GM19468 (cell line): ENCODE measurements at regions not wholly inside any gene's neighbourhood (a gene's known extent, or its start where the extent isn't known, plus 50 kb on each side); places are given as distances from the start of the nearest gene placed in this dataset.

ENCODE experiments used
- ATAC-seq: cut with Tn5 transposase; IDR thresholded peaks from one replicate; pipeline ENCODE4 v1.9.1; 2021; ENCODE audit warnings: mild to moderate bottlenecking, moderate library complexity, moderate number of reproducible peaks; ENCODE audit not compliant: unreplicated experiment; ENCODE audit errors: extremely low read depth

DNA sequence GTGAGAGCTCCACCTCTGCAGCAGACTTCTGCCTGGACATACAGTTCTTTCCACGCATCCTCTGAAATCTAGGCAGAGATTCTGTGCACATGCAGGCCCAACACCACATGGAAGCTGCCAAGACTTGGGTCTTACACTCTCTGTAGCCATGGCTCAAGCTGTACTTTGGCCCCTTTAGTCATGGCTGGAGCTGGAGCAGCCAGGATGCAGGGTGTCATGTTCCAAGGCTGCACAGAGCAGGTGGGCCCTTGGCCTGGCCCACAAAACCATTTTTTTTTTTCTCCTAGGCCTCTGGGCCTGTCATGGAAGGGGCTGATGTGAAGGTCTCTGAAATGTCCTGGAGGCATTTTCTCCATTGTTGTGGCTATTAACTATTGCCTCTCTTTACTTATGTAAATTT is 990.5 kb upstream of the ADGRL3 start:
- ATAC-seq, result no peak

DNA sequence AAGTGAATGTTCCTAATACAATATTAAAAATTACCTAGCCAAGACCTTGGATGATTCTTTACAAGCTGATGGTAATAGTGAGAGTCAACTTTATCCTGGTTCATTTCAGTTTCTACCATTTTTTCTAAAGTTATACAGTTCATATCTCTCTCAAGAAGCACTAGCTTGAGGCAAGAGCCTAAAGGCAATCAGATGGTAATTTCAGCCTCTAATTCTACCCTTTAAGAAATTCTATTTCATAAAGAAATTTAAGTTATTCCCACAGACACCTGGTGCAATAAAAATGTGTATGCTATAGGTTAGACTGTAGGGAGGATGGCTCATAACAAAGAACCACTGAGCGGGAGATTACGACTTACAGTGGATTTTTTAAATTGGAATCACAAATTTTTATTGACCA is 984.2 kb upstream of the ADGRL3 start:
- ATAC-seq, result no peak

DNA sequence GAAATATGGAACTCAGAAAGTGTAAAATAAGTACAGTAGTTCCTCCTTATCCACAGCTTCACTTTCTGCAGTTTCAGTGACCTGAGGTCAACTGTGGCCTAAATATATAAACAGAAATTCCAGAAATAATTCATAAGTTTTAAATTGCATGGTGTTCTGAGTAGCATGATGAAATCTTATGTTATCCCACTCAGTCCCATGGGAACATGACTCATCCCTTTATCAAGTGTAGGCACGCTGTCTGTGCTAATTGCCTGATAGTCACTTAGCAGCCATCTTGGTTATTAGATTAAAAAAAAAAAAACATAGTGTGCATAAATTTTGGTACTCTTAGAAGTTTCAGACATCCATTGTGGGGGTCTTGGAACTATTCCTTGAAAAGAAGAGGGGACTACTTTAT is 983.4 kb upstream of the ADGRL3 start:
- ATAC-seq, result no peak

DNA sequence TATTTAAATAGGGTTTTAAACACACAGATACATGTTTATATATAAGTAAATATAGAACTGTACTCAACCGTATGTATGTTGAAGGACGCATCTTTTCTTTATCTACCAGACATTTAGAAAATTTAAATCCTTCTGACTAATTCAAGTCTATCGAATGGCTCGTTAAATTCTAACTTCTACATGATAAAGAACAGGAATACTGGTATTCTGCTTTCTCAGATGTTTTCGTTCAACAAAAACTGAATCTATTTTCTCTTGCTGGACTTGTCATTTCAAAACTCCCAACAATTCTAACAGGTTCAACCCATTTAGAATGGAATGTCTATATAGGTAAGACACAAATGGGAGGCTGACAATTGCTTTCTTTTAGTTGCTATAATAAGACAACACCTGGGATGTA is 978.3 kb upstream of the ADGRL3 start:
- ATAC-seq, result no peak

DNA sequence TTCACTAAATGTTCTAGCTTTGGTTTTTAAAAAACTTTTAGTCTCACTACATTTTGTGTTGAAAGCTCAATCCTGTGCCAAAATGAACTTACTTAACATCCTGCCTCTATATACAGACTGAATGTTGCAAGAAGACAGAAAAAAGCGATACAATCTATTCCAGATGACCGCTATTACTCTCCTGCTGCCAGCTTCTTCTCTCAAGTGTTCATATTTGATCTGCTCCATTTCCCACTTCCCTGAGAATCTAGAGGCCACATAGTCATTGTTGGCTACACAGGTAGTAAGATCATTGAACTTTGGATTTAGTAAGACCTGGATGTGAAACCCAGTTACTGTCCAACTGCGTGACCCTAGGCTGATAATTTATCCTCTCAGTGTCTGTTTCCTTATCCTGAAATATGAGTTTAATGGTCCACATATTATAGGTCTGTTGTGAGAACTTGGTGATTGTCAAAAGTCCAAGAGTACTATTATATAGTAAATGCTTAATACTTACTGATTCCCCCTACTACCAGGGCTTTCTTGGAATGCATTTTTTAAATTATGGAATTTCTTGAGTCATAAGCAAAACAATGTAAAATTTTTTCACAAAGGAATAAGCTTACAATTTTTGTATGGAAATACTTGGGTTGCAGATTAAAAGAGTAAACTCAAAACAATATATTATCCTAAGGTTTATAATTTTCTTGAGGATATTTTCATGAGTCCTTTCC is 976.8 kb upstream of the ADGRL3 start:
- ATAC-seq, result no peak

DNA sequence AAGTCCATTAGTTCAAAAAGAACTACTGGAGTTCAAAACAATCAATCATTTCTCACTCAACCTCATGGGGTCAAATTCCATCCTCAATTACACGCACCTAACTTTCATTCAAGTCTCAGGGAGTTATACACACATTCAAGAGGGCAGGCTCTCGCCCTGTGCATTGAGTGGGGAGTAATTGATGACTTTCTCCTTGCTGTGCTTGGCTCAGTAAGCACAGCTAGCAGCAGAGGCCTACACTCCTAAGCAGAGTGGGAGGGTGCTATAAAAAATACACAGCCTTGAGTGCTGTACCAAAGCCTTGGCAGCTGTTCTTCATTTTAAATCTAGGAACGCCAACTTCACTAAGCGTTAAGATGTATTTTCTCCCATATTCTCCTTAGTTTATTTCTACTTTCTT is 958.3 kb upstream of the ADGRL3 start:
- ATAC-seq, result no peak

DNA sequence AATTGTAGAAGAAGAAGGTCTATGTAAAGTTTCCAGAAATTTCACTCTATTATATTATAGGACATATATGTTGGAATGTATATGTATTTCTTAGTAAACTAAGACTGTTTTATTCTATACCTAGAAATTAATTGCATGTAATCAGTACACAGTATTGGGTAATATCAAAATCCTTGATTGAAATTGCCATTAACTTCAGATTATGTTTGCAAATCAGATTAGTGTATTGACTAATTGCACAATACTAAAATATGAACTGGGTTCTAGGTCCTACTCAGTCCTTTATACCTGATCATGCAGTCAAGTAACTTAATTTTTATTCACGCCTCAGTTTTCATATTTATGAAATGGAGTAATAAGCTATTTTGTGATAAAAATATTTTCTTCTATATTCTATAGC is 950.3 kb upstream of the ADGRL3 start:
- no peak for ATAC-seq

DNA sequence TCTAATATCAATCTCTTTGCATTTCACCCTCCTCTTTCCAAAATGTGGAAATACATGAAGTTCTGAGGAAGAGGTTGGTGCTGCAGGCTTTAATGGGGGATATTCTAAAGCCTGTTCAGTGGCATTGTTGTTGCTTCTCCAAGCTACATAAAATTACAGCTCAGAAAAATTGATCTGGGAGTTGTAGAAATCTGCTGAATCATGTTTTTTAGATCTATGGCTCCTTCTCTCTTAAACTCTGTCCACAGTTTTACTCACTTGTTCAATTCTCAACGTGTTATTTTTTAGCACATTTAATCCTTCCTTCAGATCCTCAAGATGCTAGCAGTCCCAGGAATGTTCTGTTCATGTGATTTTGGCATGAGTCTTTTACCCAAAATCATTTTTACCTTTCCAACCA is 949.5 kb upstream of the ADGRL3 start:
- no peak for ATAC-seq

DNA sequence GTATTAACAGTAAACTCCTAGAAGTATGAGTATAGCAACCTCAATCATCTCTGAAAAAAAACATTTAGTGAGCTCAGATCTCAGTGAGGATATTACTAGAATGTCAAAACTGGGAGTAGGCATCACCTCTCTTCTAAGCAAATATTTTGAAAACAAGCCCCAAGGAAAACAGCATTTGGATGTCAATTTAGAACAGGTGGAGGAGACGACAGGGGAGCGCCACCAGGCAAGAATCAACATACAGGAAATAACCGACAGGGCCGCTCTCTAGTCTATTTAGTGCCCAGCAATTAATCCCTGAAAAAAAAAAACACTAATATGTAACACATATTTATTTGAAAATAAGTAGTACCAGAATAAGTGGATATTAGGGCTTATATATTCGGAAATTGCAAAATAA is 940.3 kb upstream of the ADGRL3 start:
- no peak for ATAC-seq

DNA sequence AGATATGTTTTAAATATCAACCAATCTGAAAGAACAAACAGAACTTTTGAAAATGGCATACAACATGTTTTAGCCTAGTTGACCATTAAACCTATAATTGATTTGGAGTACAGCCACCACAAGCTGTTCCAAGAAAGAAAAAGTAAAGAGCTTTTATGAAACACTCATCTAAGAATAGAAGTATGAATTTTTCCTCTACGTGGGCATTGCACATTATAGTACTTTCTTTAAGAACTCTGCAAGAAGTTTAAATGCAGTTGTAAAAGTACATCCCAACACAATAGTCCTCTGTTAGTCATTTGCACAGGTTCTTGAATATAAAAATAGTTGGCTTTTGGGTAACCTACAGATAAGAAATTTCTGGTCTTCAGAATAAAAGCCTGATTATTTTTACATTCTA is 933.6 kb upstream of the ADGRL3 start:
- no peak for ATAC-seq

DNA sequence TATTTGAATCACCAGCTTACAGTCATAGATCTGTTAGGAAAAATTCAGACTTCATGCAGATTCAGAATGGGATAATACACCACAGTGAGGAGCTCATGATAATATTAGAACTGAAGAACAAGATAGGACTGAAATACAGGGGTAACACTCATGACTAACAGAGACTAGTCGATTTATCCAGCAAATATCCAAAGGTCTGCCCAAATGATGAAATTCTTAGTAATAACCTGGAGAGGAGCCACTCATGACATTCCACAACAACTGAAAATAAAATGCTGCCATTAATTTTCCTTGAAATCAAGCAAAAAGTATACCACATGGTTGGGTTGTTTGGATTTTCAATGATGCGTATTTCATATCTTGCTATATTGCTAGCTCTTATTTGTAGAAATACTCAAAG is 903.7 kb upstream of the ADGRL3 start:
- ATAC-seq, result no peak

DNA sequence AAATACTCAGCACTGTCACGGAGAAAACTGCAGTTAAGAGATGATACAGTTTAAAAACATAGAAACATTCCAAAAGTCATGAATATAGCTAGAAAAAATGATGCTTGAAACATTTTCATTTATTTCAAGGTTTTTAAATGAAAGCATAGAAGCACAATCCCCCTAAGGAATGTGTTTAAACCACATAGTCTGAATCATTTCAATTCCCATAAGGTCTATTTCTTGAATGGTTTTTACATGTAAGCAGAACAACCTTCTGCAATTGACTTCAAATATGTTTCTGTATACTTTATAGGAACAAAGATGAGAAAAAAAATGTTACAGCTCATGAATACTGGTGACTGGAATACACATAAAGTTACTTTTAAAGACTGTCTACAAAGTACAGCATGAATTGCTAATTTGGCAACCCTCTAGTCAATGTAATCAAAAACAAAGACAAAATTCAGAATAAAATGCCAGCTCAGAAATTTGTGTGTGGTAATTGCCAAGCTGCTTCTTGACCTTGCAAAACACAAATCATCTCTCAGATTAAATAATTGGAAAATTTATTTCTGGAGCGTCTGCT is 886.4 kb upstream of the ADGRL3 start:
- no peak for ATAC-seq

DNA sequence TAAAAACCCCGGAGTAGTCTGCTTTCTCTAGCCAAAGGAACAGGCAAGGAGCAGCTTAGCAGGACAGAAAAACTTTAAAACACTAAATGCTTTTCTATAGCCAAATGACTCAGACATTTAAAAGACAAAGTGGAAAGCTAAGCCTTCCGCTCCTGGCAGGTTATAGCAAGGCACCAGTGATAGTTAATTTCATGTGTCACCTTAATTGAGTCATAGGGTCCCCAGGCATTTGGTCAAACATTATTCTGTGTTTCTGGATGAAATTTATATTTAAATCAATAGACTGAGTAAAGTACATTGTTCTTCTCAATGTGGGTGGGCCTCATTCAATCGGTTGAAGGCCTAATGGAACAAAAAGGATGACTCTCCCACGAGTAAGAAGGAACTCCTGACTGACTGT is 885.7 kb upstream of the ADGRL3 start:
- no peak for ATAC-seq

DNA sequence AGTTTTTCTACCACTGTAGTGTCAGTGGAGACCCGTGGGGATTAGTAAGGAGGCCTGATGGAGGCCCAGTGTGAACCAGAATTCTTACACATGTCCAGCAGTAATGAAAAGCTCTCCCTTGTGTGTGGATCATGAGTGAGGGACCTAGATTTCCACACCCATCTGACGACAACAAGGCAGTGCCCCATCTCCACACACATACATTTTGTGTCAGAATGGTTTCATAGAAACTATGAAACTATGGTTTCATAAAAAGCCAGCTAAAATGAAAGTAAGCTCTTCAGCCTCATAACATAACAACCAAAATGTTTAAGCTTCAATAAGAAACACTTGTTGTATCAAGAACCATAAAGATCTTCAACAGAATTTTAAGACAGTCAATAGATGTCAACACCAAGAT is 884.5 kb upstream of the ADGRL3 start:
- no peak for ATAC-seq

DNA sequence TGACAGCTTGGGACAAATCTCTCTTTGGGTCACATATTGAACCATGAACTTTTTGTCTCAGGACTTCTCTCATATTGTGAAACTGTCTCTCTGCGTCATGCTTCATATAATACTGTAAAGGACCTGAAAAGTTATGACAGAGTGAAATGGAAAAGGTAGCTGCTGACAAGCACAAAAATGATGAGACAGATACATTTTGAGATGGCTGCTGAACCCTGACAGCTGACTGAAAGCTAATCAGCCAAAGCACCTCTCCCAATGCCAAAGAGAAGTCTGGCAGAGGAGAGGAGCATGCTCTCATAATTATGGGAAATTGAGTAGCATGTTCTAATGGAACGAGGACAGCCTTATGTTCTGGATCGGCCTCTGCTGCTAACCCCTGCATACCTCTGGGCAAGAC is 873.4 kb upstream of the ADGRL3 start:
- ATAC-seq, result no peak

DNA sequence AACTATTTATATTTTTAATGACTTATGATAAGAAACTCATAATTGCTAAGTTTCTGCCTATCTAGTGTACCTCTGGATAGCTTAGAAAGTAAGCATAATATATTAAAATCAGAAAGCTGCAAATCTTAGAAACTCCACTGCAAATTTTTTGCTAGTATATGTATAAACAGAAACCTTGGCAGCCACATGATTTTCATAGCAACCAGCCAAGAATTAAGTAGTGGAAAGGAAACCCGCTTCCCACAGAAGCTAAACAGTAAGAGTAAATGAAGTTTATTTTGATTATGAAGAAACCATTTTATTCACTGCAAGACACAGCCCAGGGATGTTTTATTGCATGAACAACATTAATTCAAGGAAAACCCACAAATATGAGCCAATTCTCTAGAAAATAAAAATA is 872.5 kb upstream of the ADGRL3 start:
- no peak for ATAC-seq

DNA sequence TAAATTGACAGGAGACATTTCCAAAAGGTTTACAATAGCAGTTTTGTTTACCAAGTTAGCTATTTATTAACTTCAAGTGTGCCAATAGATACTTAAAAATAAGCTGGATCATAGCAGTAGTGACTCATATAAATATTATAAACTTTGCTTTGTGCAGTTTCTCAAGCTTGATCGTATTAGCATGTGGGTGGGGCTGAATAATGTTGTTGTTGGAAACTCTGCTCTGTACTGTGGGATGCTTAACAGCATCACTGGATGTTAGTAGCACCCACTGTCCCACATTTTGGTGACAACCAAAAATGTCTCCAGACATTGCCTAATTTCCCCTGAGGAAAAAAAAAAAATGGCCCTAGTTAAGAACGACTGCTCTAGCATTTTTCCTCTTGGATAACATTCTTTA is 855.2 kb upstream of the ADGRL3 start:
- ATAC-seq, result no peak

DNA sequence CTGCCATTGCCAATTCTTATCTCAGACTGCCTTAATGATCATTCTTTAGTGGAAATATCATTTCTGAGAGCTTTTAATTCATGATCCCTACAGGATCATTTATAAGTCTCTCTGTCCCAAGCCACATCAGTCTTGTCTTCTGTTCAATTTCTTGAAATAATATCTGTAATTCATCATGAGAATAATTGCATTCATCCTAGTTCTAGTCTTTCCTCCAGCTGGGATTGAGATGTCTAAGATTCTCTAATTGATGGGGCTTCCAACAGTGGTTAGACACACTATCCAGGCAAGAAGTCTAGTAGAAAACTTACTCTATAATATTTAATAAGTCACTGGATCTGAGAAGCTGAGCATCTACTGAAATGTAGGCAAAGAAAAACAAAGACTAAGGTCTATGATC is 854.7 kb upstream of the ADGRL3 start:
- no peak for ATAC-seq

DNA sequence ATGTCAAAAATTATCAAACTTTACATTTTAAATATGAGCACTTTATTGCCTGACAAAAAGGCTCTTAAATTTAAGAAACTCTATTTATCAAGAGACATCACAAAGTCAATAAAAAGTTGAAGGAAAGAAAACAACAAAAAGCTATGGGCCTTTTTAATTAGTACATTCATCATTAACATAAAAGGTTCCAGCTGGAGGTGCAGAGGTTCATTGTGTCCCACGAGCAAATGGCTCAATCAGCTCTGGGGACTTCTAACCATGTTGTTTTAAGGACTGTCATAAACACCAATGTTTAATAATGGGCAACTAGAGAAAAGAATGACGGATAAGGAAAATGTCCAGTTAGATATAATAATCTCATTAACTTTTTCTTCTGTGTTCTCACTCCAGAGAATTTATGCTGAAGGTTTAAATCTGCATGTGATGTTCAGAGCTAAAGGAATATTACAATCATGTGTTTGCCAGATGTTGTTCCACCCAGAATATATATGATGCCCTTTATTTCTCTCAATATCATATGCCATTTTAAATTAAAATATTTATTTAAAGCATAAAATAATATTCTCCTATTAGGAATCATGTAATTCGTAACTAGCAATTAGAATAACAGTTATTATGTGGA is 840.3 kb upstream of the ADGRL3 start:
- no peak for ATAC-seq

DNA sequence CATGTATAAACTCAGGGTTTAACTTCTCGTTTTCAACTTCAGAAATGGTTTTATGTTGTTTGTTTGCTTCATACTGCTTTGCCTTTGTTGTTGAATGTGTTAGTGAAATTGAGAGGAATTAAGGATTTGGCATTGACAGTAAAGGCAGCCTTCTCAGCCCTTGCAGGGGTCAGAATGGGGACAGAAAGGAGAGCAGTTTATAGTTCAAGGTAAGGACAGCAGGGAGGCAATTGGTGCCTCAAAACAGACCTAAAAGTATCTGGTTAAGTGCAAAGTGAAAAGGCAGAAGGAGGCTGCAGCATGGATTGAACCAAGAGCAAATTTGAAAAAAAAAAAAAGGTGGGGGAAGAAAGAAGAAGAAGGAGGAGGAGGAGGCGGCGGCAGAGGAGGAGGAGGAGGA is 835.0 kb upstream of the ADGRL3 start:
- ATAC-seq, result no peak

DNA sequence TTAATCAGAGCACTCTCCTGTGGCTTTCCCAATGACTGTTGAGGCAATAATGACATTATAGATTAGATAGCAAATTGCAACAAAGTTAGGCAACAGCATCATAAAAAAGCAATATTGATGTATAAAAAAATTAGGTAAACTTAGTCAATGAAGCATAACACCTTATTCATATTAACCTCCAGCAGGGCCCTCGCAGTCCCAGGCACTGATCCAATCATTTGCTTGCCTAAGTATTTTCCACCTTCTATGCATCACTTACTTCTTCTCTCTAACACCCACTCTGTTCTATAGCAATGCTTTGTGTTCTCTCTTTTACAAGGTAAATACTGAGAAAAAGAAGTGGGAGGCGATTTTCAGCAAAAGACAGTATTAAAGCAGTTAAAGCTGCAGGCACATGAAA is 833.5 kb upstream of the ADGRL3 start:
- ATAC-seq, result no peak

DNA sequence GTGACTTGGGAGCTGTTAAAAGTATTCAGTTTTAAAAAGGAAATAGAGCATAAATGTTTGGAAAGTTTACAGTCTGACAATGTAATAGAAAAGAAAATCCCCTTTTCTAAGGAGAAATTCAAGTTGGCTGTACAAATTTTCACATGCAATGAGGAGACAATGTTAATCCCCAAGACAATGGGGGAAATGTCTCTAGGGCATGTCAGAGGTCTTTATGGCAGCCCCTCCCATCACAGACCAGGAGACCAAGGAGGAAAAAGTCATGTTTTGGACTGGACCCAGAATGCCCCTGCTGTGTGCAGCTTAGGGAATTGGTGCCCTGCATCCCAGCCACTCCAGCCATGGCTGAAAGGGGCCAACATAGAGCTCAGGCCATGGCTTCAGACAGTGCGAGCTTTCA is 831.1 kb upstream of the ADGRL3 start:
- ATAC-seq, result no peak
